GM19395 (cell line): ENCODE measurements at regions not wholly inside any gene's neighbourhood (a gene's known extent, or its start where the extent isn't known, plus 50 kb on each side); places are given as distances from the start of the nearest gene placed in this dataset.

ENCODE experiments used
- ATAC-seq: cut with Tn5 transposase; IDR thresholded peaks from one replicate; pipeline ENCODE4 v1.9.1; 2021; ENCODE audit warnings: mild to moderate bottlenecking, moderate library complexity; ENCODE audit not compliant: unreplicated experiment

DNA sequence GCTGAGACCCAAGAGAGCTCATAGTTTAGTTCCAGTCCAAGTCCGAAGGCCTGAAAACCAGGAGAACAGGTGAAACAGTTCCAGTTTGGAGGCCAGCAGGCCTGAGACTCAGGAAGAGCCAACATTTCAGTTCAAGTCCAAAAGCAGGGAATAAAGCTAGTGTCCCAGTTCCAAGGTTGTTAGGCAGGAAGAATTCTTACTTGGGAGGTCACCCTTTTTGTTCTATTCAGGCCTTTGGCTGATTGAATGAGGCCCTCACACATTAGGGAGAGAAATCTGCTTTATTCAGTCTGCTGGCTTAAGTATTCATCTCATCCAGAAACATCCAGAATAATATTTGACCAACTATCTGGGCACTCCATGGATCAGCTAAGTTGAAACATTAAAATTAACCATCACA, 294.6 kb downstream of the PCNX1 start:
- no peak for ATAC-seq

DNA sequence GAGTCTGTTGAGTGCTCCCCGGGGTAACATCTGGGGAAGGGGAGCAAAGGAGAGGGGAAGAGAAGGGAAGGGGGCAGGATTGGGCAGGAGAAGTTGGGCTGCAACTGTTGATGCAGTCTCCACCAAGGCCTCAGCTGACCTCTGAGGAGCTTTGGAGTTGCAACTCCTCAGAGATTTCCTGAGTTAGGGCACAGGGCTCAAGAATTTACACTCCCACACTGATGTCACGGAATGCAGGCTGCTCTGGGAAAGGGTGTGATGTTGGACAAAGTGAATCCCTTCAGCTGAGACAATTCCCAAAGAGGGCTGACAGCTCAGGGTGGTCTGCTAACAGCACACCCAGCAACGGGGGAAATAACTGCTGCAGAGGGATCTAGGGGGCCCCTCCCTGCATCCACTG, 295.6 kb downstream of the PCNX1 start:
- ATAC-seq, result no peak

DNA sequence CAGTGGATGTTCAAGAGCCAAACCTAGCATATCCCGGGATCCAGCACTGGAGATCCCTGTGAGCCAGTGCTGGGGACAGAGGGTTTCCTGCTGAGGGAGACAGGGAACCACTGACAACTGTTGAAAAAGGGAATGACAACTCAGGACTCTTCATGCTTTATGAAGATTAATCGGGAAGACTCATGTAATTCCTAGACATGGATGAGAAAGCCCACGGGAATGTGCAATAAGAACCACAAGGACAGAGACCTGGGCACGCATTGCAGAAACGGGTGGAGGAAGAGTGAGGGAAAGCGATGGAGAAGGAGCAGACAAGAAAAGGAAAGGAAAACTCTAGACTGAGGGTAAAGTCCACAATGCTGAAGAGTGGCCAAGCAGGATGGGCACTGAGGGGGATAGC, 296.0 kb downstream of the PCNX1 start:
- no peak for ATAC-seq

GRCh38 chr14:71204231-71204630, 297.0 kb downstream of the PCNX1 start:
- no peak for ATAC-seq

- no peak for ATAC-seq
Observed at GRCh38 chr14:71204768-71205167, 297.5 kb downstream of the PCNX1 start.

- no peak for ATAC-seq
Observed at GRCh38 chr14:71206123-71206522, 298.9 kb downstream of the PCNX1 start.

DNA sequence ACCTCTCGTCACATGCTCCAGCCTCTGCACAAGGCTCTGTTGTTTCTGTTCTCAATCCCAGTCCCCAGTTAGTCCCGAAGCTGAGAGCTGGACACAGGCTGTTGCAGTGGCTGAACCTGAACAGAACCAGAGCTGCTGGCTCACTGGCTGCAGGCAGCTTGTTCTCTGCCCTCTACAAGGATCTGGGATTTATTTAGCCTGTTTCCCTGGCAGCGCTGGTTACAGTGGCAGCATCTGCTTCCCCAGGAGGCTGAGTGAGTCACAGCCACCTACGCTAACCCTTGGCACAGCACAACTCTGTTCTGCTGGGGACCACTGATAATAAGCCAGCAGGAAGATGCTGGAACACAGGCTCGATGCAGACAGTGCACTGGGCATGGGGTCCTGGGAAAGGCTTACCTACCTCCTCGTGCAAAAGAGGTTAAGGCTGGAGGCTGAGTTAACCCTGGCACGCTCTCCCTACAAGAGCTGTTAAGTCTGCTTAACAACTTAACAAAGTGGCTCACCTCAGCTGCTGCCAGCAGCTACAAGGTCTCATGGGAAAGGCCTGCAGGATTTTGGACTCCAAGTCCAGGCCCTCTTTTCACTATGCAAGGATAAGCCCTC, 299.6 kb downstream of the PCNX1 start:
- ATAC-seq, result no peak

GRCh38 chr14:71208702-71209357, 301.6 kb downstream of the PCNX1 start:
- ATAC-seq, result no peak

DNA sequence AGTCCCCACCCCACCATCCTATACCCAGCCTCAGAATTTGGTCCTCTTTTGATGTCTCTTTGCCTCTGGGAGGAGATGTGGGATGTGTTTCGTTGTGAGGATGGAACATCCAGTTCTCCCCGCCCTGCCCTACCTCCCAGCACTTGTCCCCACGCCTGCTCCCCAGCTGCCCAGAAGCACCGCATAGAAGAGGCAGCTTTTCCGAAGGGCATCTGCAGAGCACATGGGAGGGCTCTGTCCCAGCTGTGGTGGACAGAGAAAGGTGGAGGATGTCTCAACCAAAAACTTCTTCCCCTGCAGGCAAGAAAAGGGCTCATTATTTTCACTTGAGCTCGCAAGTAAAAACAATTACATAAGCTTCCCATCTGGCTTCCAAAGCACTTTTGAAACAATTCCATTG, 302.6 kb downstream of the PCNX1 start:
- ATAC-seq, result no peak

GRCh38 chr14:71212093-71212492, 304.8 kb downstream of the PCNX1 start:
- no peak for ATAC-seq

DNA sequence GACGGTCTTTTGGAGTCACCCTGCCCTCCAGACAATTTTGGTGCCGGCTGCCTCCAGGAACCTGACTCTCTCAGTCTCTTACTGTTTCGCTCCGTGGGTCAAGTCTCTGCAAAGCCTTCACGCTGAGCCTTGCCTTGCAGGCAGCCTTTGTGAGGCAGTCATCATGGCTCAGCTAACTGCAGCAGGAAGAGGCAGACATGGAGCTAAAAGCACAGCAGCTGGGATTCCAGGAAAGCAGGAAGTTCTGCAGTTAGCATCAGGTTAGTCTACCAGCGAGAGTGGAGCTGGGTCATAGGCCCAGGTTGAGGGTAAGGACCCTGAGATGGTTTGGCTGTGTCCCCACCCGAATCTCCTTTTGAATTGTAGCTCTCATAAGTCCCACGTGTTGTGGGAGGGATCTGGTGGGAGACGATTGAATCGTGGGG, 305.4 kb downstream of the PCNX1 start:
- ATAC-seq, result no peak

DNA sequence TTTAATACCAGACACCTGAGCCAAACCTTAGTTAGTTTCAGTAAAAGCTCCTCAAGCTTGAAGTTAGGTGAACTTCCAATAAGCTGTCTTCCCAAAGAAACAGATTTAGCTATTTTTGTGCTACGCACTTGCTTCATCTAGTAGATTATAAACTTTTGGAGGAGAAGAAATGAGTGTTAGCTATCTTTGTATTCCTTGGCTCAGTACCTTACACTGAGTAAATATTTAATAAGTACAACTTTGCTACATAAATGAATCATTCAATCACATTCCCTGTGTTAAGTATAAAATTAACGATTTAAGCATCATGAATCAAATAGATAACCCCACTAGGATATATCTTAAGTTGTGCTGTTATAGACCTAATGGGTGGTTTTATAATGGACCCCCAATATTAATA, 307.0 kb downstream of the PCNX1 start:
- ATAC-seq, result no peak

GRCh38 chr14:71220462-71220861, 313.2 kb downstream of the PCNX1 start:
- no peak for ATAC-seq

- ATAC-seq, result no peak
Observed at GRCh38 chr14:71221119-71221518, 313.9 kb downstream of the PCNX1 start.

DNA sequence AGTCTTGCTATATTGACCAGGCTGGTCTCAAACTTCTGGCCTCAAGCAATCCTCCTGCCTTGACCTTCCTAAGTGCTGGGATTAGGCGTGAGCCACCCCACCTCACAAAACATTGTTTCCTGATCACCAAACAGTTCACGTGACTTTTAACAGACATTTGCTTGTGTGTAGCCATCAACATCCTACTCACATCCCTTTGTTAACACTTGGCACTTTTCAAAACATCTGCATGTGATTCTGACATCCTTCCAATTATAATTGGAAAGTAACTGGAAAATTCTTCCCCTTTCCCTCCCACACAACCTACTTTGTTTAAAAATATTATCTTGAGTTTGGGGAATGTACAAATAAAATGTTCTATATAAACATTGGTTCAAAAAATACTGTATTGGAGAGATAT, 317.9 kb downstream of the PCNX1 start:
- ATAC-seq, result no peak

DNA sequence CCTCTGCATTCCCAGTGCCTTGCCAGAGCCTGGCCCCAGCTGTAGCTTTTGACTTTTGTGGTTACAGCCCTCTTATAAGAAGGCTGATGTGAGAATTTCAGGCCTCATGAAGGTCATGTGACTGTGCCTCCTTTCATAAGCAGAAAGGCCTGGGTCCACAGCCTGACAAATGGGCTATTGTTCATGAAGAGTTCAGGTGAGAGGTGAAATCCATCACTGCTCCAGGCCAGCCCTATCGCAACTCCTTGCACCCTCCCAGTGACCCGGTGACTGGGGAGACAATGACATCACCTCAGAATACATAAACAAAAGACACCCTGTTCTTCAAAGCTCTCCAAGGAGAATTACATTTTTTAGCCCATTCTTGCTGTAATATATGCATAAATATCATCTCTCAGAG, 321.5 kb downstream of the PCNX1 start:
- no peak for ATAC-seq

- no peak for ATAC-seq
Observed at GRCh38 chr14:71229875-71230274, 322.6 kb downstream of the PCNX1 start.

GRCh38 chr14:71230897-71231296, 323.6 kb downstream of the PCNX1 start:
- no peak for ATAC-seq

- ATAC-seq, result peak; percentile 62
Observed at GRCh38 chr14:71231521-71232393, 324.5 kb downstream of the PCNX1 start.

- ATAC-seq, result no peak
Observed at GRCh38 chr14:71232506-71232905, 325.2 kb downstream of the PCNX1 start.

GRCh38 chr14:71235875-71236274, 328.6 kb downstream of the PCNX1 start:
- no peak for ATAC-seq

- ATAC-seq, result no peak
Observed at GRCh38 chr14:71236487-71236886, 329.2 kb downstream of the PCNX1 start.
